HepG2 (cell line): ENCODE measurements at regions not wholly inside any gene's neighbourhood (a gene's known extent, or its start where the extent isn't known, plus 50 kb on each side); places are given as distances from the start of the nearest gene placed in this dataset.
A peak's percentile ranks its signal among the peaks of the same experiment; 100 is the strongest.
"Not testable (repeated sequence)": the region's sequence is repeated elsewhere in the genome, so short reads cannot be mapped to it uniquely, and the experiment has no call there.

Experiments
- ATAC-seq: fragments of 200-7000 bp; cut with Tn5 transposase; 3 replicates; pipeline ENCODE4 v1.9.1; 2020; ENCODE audit warnings: mild to moderate bottlenecking, moderate library complexity
- BruUV-seq: library from RNA; stranded (reverse); fragments of 400-500 nt; replicated peaks from 2 replicates; lab custom pipeline; 2021; lab: Mats Ljungman, UMichigan
- CTCF ChIA-PET: fragments of 300-600 bp; formaldehyde crosslinking; extraction: SDS; loops from one replicate; lab custom pipeline; 2021; ENCODE audit warnings: low total read pairs, inconsistent platforms, low intra/inter-chr PET ratio; lab: Yijun Ruan, JAX
- POLR2A ChIA-PET: fragments of 350-600 bp; sonication (Branson Sonifier 250); formaldehyde crosslinking; loops from one replicate; lab custom pipeline; 2020; ENCODE audit warnings: antibody characterized with exemption, inconsistent platforms; lab: Yijun Ruan, JAX
- DNase-seq: peaks from one replicate; pipeline ENCODE4 v3.0.0-alpha.2; 2015; ENCODE audit warnings: low spot score
- FAIRE-seq: peaks from 3 replicates; lab custom pipeline; 2011; peaks lifted over from hg19 to GRCh38; lab: Jason Lieb, UNC
- H2AFZ ChIP-seq: one replicate; pipeline ENCODE4 v1.6.1; 2011; ENCODE audit warnings: low read length, inconsistent platforms
- H3K27ac ChIP-seq: fragments of 300-600 bp; 3 replicates; pipeline ENCODE4 v1.8.0; 2011; ENCODE audit warnings: mixed run types, mild to moderate bottlenecking, mixed read lengths, low read length, inconsistent platforms; ENCODE audit not compliant: insufficient read depth; ENCODE audit errors: extremely low read length
- H3K27me3 ChIP-seq, 2 experiments: fragments of 200-600 bp in 1 of 2; 2 replicates in 1 of 2; 3 replicates in 1 of 2; pipeline versions ENCODE4 v1.6.0 to v1.8.0; 2011; ENCODE audit warnings: low read length in 2 of 2, mild to moderate bottlenecking in 2 of 2, moderate library complexity in 2 of 2, inconsistent platforms in 1 of 2; ENCODE audit not compliant: insufficient read depth in 2 of 2, control insufficient read depth in 1 of 2
- H3K36me3 ChIP-seq, 2 experiments: fragments of 200-600 bp in 1 of 2; replicated peaks in 1 of 2; 2 replicates in 1 of 2; 3 replicates in 1 of 2; pipeline versions ENCODE4 v1.5.1 to v1.8.0; 2011; ENCODE audit warnings: low read length in 2 of 2, inconsistent platforms in 1 of 2; ENCODE audit not compliant: insufficient read depth in 2 of 2, control insufficient read depth in 1 of 2
- H3K4me1 ChIP-seq: 2 replicates; pipeline ENCODE4 v1.5.1; 2012; ENCODE audit warnings: low read length, inconsistent platforms; ENCODE audit not compliant: insufficient read depth
- H3K4me2 ChIP-seq: 2 replicates; pipeline ENCODE4 v1.6.0; 2011; ENCODE audit warnings: low read depth, low read length, inconsistent platforms
- H3K4me3 ChIP-seq, 3 experiments: fragments of 200-600 bp in 1 of 3; sonication (generic), shearing (Covaris generic) in 1 of 3; replicated peaks in 1 of 3; 2 replicates each; pipeline ENCODE4 v1.5.1; 2011 to 2016; ENCODE audit warnings: low read length in 3 of 3, inconsistent platforms in 2 of 3, low read depth in 2 of 3, mild to moderate bottlenecking in 2 of 3, control low read depth in 1 of 3, mixed read lengths in 1 of 3; ENCODE audit not compliant: insufficient read depth in 1 of 3
- H3K79me2 ChIP-seq: one replicate; pipeline ENCODE4 v1.6.1; 2011; ENCODE audit warnings: low read length, inconsistent platforms; ENCODE audit not compliant: insufficient read depth
- H3K9ac ChIP-seq: 2 replicates; pipeline ENCODE4 v1.6.0; 2011; ENCODE audit warnings: mild to moderate bottlenecking, low read depth, low read length, inconsistent platforms; ENCODE audit not compliant: insufficient read depth
- H3K9me3 ChIP-seq: 2 replicates; pipeline ENCODE4 v1.5.1; 2012; ENCODE audit warnings: mild to moderate bottlenecking, low read length
- H4K20me1 ChIP-seq: 2 replicates; pipeline ENCODE4 v1.6.0; 2011; ENCODE audit warnings: inconsistent platforms, mild to moderate bottlenecking, low read length, moderate library complexity; ENCODE audit not compliant: insufficient read depth
- STAG1 ChIP-seq: sonication (generic); formaldehyde crosslinking; IDR thresholded peaks from 2 replicates; pipeline ENCODE4 v1.4.0; 2020; ENCODE audit warnings: missing genetic modification reagents
- WGBS: methylation state at CpG from one replicate; pipeline ENCODE4 v1.1.6; 2017; ENCODE audit warnings: low lambda C conversion rate; 5-methylcytosine and 5-hydroxymethylcytosine counted together
- in situ Hi-C: cut with HindIII; loops from 2 replicates; pipeline ENCODE4 v1.10.0; 2017; ENCODE audit warnings: low pct_unique_long_range_greater_than_20kb; ENCODE audit not compliant: extremely low pct_ligation_motif_present
- intact Hi-C: fragments of 100-400 bp; cut with micrococcal nuclease; formaldehyde crosslinking; loops from one replicate; pipeline ENCODE4 v1.10.0; 2022; ENCODE audit not compliant: unreplicated experiment
- TF ChIP-seq, protein P1 (sequence below): sonication (generic); formaldehyde crosslinking; IDR thresholded peaks from 2 replicates; pipeline ENCODE4 v1.5.0; 2020; ENCODE audit warnings: mild to moderate bottlenecking, missing genetic modification reagents, moderate library complexity

DNA sequence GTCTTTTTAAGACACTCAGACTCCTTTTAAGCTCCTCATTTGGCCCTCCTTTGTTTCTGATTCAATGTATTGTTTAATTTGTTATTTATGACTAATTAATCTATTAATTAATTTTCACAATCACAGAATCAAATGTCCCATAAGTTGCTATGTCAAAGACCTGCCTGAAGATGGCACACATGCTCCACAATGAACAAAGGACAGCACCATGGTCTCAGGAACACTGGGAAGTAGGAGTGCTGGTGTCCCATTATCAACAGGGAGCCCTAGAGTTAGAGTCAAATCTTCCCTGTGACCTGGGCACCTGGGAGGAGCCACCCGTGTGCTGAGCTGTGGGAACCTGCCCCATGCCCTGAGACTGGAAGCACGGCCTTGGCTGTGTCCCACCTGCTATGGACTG is 1164.3 kb downstream of the RPIA start:
- H3K9me3 ChIP-seq, CTCF ChIA-PET, H4K20me1 ChIP-seq, in situ Hi-C loops, H3K4me2 ChIP-seq, H3K36me3 ChIP-seq, DNase-seq, H3K4me3 ChIP-seq, POLR2A ChIA-PET, H3K9ac ChIP-seq, H2AFZ ChIP-seq, H3K27me3 ChIP-seq, intact Hi-C loops, H3K27ac ChIP-seq, BruUV-seq, H3K4me1 ChIP-seq, H3K79me2 ChIP-seq: not testable (repeated sequence)
- peak; percentile 79 for ATAC-seq
- WGBS, result no CpG with 5 or more reads among the region's 2 CpGs
- peak; percentile 76 for FAIRE-seq
- TF ChIP-seq STAG1 (CRISPR knock-in tag), result peak; percentile 47
- TF ChIP-seq, protein P1, sequence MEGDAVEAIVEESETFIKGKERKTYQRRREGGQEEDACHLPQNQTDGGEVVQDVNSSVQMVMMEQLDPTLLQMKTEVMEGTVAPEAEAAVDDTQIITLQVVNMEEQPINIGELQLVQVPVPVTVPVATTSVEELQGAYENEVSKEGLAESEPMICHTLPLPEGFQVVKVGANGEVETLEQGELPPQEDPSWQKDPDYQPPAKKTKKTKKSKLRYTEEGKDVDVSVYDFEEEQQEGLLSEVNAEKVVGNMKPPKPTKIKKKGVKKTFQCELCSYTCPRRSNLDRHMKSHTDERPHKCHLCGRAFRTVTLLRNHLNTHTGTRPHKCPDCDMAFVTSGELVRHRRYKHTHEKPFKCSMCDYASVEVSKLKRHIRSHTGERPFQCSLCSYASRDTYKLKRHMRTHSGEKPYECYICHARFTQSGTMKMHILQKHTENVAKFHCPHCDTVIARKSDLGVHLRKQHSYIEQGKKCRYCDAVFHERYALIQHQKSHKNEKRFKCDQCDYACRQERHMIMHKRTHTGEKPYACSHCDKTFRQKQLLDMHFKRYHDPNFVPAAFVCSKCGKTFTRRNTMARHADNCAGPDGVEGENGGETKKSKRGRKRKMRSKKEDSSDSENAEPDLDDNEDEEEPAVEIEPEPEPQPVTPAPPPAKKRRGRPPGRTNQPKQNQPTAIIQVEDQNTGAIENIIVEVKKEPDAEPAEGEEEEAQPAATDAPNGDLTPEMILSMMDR, result peak; percentile 55

DNA sequence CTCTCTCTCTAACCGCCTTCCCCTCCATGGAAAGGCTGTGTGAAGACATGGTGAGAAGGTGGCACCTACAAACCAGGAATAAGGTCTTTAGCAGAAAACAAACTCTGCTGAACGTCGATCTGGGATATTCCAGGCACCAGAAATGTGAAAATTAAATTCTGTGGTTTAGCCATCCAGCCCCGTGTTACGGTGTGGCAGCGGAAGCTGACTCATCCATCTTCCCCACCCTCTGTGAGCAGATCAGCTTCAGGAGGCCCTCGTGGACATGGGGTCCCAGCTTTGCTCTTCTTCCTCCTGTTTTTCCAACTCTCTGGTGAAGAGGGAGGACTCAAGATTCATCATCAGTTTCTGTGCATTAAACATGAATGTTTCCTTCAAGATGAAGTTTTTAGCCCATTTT is 1164.8 kb downstream of the RPIA start:
- ATAC-seq, result peak; percentile 31; the same call in 1 of the 3 replicates
- FAIRE-seq, POLR2A ChIA-PET, H3K4me1 ChIP-seq, H3K4me3 ChIP-seq, H3K27me3 ChIP-seq, in situ Hi-C loops, H2AFZ ChIP-seq, CTCF ChIA-PET, H3K9ac ChIP-seq, H3K27ac ChIP-seq, intact Hi-C loops, H4K20me1 ChIP-seq, H3K36me3 ChIP-seq, BruUV-seq, H3K4me2 ChIP-seq, DNase-seq, H3K79me2 ChIP-seq, H3K9me3 ChIP-seq: not testable (repeated sequence)
- 35% methylated on average over 4 of the region's 7 CpGs for WGBS

DNA sequence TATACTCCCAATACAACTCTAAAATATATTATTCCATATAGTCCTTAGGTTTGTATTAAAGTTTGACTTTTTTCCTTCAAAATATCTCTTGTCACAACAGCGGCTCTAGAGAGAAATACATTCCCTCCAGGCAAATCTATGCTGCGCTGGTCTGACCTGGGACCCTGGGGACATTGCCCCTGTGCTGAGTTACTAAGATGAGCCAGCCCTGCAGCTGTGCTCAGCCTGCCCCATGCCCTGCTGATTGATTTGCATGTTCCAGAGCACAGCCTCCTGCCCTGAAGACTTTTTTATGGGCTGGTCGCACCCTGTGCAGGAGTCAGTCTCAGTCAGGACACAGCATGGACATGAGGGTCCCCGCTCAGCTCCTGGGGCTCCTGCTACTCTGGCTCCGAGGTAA is 1170.7 kb downstream of the RPIA start:
- H2AFZ ChIP-seq, H3K9me3 ChIP-seq, H3K27me3 ChIP-seq, POLR2A ChIA-PET, BruUV-seq, H3K9ac ChIP-seq, DNase-seq, in situ Hi-C loops, H3K27ac ChIP-seq, H4K20me1 ChIP-seq, H3K4me3 ChIP-seq, H3K36me3 ChIP-seq, H3K79me2 ChIP-seq, CTCF ChIA-PET, FAIRE-seq, H3K4me1 ChIP-seq, intact Hi-C loops, ATAC-seq, H3K4me2 ChIP-seq: not testable (repeated sequence)
- WGBS, result no CpG with 5 or more reads among the region's 5 CpGs

DNA sequence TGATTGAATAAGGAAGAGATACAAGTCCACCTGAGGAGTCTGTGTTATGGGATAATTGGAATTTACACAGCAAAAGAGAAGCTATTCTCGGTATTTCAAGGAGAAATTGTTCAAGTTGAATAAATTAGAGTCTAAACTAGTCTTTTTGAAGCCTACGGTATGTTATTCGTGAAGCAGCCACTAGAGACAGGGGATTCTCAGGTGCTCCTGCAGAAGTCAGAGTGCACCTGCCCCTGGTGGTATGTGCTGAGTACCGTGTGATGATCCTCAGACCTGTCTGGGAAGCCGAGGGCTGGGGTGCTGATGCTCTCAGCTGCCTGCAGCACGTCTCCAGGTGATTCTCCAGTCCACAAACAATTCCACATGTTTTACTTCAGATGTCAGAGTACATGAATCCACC is 1171.7 kb downstream of the RPIA start:
- BruUV-seq, H3K79me2 ChIP-seq, H3K9me3 ChIP-seq, intact Hi-C loops, H3K4me2 ChIP-seq, H3K36me3 ChIP-seq, CTCF ChIA-PET, H3K4me1 ChIP-seq, H2AFZ ChIP-seq, H3K27ac ChIP-seq, H3K9ac ChIP-seq, H3K27me3 ChIP-seq, H3K4me3 ChIP-seq, DNase-seq, H4K20me1 ChIP-seq, POLR2A ChIA-PET, in situ Hi-C loops: not testable (repeated sequence)
- WGBS, result no CpG with 5 or more reads among the region's 6 CpGs
- FAIRE-seq (peak; percentile 28), ATAC-seq (peak; percentile 93)
